B cell (primary cell): ENCODE measurements at regions not wholly inside any gene's neighbourhood (a gene's known extent, or its start where the extent isn't known, plus 50 kb on each side); places are given as distances from the start of the nearest gene placed in this dataset.

Experiments
- ATAC-seq: fragments of 200-7000 bp; cut with Tn5 transposase; one replicate; pipeline ENCODE4 v1.10.0; 2021; ENCODE audit warnings: low read depth, mild to moderate bottlenecking, moderate number of reproducible peaks, moderate library complexity
- CTCF ChIA-PET: fragments of 350-600 bp; sonication (Branson Sonifier 250); formaldehyde crosslinking; loops from one replicate; lab custom pipeline; 2021; ENCODE audit warnings: antibody characterized with exemption, inconsistent platforms; lab: Charles Lee
- POLR2A ChIA-PET: fragments of 350-600 bp; sonication (Branson Sonifier 250); formaldehyde crosslinking; loops from one replicate; lab custom pipeline; 2021; ENCODE audit warnings: antibody characterized with exemption; lab: Charles Lee
- DNase-seq: peaks from one replicate; pipeline ENCODE4 v3.0.0; 2013
- H2AFZ ChIP-seq: 2 replicates; pipeline ENCODE4 v1.6.1; 2012; ENCODE audit warnings: mild to moderate bottlenecking, low read depth, low read length; ENCODE audit not compliant: insufficient read depth, poor library complexity, severe bottlenecking
- H3K27ac ChIP-seq, 2 donors: 1 replicate in 1 of 2; 2 replicates in 1 of 2; pipeline ENCODE4 v1.5.1; 2012 to 2013; ENCODE audit warnings: low read length in 2 of 2, mild to moderate bottlenecking in 2 of 2, moderate library complexity in 1 of 2
- H3K27me3 ChIP-seq, 4 experiments: fragments of 200-600 bp in 1 of 4; sonication (generic) in 1 of 4; replicated peaks in 1 of 4; 1 replicate in 2 of 4; 2 replicates in 2 of 4; pipeline versions ENCODE4 v1.6.1 to v1.7.0; 2013 to 2016; ENCODE audit warnings: low read length in 3 of 4, mild to moderate bottlenecking in 2 of 4, mixed read lengths in 1 of 4, moderate library complexity in 1 of 4; ENCODE audit not compliant: insufficient read depth in 4 of 4, control insufficient read depth in 3 of 4; ENCODE audit errors: control extremely low read depth in 1 of 4
- H3K36me3 ChIP-seq, 2 experiments: replicated peaks in 1 of 2; 1 replicate in 1 of 2; 2 replicates in 1 of 2; pipeline versions ENCODE4 v1.6.1 to v1.7.1; 2013; ENCODE audit warnings: low read length in 1 of 2; ENCODE audit not compliant: insufficient read depth in 2 of 2, control insufficient read depth in 1 of 2; ENCODE audit errors: control extremely low read depth in 1 of 2, extremely low read depth in 1 of 2
- H3K4me1 ChIP-seq, 2 donors: fragments of 200-600 bp in 1 of 2; sonication (generic) in 1 of 2; 1 replicate in 1 of 2; 2 replicates in 1 of 2; pipeline versions ENCODE4 v1.5.1 to v1.6.1; 2013 to 2017; ENCODE audit warnings: low read length in 2 of 2; ENCODE audit not compliant: control insufficient read depth in 2 of 2, insufficient read depth in 2 of 2
- H3K4me2 ChIP-seq: replicated peaks from 2 replicates; pipeline ENCODE3; 2012; ENCODE audit warnings: mild to moderate bottlenecking, low read depth, low read length; ENCODE audit not compliant: poor library complexity, severe bottlenecking
- H3K4me3 ChIP-seq, 5 experiments: fragments of 200-600 bp in 1 of 5; sonication (generic) in 1 of 5; 1 replicate in 3 of 5; 2 replicates in 2 of 5; pipeline versions ENCODE4 v1.5.1 to v1.7.0; 2011 to 2016; ENCODE audit warnings: low read length in 4 of 5, mild to moderate bottlenecking in 4 of 5, low read depth in 2 of 5, control low read depth in 1 of 5, moderate library complexity in 1 of 5; ENCODE audit not compliant: insufficient read depth in 1 of 5; ENCODE audit errors: control extremely low read depth in 1 of 5, extremely low read depth in 1 of 5
- H3K79me2 ChIP-seq: fragments of 200-600 bp; sonication (generic); one replicate; pipeline ENCODE4 v1.6.0; 2016; ENCODE audit warnings: low read length; ENCODE audit not compliant: control insufficient read depth, insufficient read depth
- H3K9ac ChIP-seq: fragments of 200-600 bp; sonication (generic); 2 replicates; pipeline ENCODE4 v1.6.1; 2017; ENCODE audit warnings: mild to moderate bottlenecking, low read length, moderate library complexity
- H3K9me3 ChIP-seq, 3 donors: one replicate each; pipeline versions ENCODE4 v1.6.1 to v1.7.1; 2013; ENCODE audit warnings: low read length in 2 of 3; ENCODE audit not compliant: control insufficient read depth in 2 of 3, insufficient read depth in 1 of 3; ENCODE audit errors: control extremely low read depth in 1 of 3
- H4K20me1 ChIP-seq: 2 replicates; pipeline ENCODE4 v1.6.0; 2012; ENCODE audit warnings: mild to moderate bottlenecking, low read length; ENCODE audit not compliant: insufficient read depth, control insufficient read depth, poor library complexity, severe bottlenecking
- H3K27ac Mint-ChIP-seq: one replicate; pipeline ENCODE4 v1.8.0; 2021; ENCODE audit warnings: mixed read lengths
- H3K27me3 Mint-ChIP-seq: one replicate; pipeline ENCODE4 v1.8.0; 2021; ENCODE audit warnings: mixed read lengths
- H3K4me1 Mint-ChIP-seq: one replicate; pipeline ENCODE4 v1.8.0; 2021; ENCODE audit warnings: mixed read lengths
- H3K4me3 Mint-ChIP-seq: one replicate; pipeline ENCODE4 v1.8.0; 2021; ENCODE audit warnings: mixed read lengths
- H3K9me3 Mint-ChIP-seq: one replicate; pipeline ENCODE4 v1.8.0; 2022; ENCODE audit warnings: mixed read lengths; ENCODE audit not compliant: insufficient read depth
- EZH2 ChIP-seq: IDR thresholded peaks from 2 replicates; pipeline ENCODE4 v1.6.1; 2012; ENCODE audit warnings: borderline replicate concordance, low read depth, mild to moderate bottlenecking, moderate library complexity, low read length; ENCODE audit not compliant: insufficient read depth, poor library complexity, severe bottlenecking
- WGBS: methylation state at CpG from one replicate; pipeline ENCODE4 v1.1.5; 2013; ENCODE audit warnings: missing lambda C conversion rate; ENCODE audit not compliant: insufficient coverage; 5-methylcytosine and 5-hydroxymethylcytosine counted together
- intact Hi-C: fragments of 100-400 bp; cut with micrococcal nuclease; formaldehyde crosslinking; loops from one replicate; pipeline ENCODE4 v1.10.0; 2022
- TF ChIP-seq, protein P1 (sequence below): fragments of 200-600 bp; IDR thresholded peaks from one replicate; pipeline ENCODE4 v1.8.0; 2022; ENCODE audit warnings: antibody characterized with exemption, mild to moderate bottlenecking

DNA sequence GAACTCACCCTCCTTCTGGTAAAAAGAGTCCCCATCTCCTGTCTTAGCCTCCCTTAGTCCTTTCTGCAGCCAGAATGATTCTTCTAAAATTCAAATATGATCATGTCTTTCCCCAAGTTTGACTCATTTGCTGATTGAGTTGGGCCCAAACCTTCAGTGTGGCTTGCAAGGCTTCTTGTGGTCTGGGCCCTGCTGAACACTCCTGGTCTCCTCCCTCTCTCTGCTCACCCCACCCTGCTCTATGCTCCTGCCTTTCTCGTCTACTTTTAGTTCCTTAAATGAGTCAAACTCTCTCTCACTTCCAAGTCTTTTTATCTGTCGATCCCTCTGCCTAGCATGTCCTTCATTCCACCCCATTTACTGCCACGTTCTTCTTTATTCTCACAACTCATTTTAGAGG lies 72.6 kb downstream of the CCR1 start:
- H3K27ac Mint-ChIP-seq: no peak overlapping the region
- peaks cover 1% of the 10 kb centered on the region for H3K4me1 Mint-ChIP-seq
- Histone ChIP-seq H3K4me1 (no peaks in the 10 kb centered on the region), H3K36me3 (no peaks in the 10 kb centered on the region), H3K4me2 (no peak overlapping the region), H4K20me1 (no peaks in the 10 kb centered on the region), H3K9me3 (no peaks in the 10 kb centered on the region), H2AFZ (no peak overlapping the region), H3K4me3 (no peak overlapping the region), H3K27me3 (no peaks in the 10 kb centered on the region), H3K79me2 (no peaks in the 10 kb centered on the region), H3K9ac (no peak overlapping the region), H3K27ac (no peak overlapping the region)
- H3K4me3 Mint-ChIP-seq: no peak overlapping the region
- H3K27me3 Mint-ChIP-seq: no peaks in the 10 kb centered on the region
- TF ChIP-seq, protein P1, sequence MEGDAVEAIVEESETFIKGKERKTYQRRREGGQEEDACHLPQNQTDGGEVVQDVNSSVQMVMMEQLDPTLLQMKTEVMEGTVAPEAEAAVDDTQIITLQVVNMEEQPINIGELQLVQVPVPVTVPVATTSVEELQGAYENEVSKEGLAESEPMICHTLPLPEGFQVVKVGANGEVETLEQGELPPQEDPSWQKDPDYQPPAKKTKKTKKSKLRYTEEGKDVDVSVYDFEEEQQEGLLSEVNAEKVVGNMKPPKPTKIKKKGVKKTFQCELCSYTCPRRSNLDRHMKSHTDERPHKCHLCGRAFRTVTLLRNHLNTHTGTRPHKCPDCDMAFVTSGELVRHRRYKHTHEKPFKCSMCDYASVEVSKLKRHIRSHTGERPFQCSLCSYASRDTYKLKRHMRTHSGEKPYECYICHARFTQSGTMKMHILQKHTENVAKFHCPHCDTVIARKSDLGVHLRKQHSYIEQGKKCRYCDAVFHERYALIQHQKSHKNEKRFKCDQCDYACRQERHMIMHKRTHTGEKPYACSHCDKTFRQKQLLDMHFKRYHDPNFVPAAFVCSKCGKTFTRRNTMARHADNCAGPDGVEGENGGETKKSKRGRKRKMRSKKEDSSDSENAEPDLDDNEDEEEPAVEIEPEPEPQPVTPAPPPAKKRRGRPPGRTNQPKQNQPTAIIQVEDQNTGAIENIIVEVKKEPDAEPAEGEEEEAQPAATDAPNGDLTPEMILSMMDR: no peak
- no peak for TF ChIP-seq EZH2
- DNase-seq (no peak), ATAC-seq (no peak)
- WGBS: 57% methylated on average over 3 of the region's 3 CpGs
- ChIA-PET CTCF (no interaction called here), POLR2A (no interaction called here)
- intact Hi-C loops: no loop called here
- H3K9me3 Mint-ChIP-seq: no peaks in the 10 kb centered on the region

DNA sequence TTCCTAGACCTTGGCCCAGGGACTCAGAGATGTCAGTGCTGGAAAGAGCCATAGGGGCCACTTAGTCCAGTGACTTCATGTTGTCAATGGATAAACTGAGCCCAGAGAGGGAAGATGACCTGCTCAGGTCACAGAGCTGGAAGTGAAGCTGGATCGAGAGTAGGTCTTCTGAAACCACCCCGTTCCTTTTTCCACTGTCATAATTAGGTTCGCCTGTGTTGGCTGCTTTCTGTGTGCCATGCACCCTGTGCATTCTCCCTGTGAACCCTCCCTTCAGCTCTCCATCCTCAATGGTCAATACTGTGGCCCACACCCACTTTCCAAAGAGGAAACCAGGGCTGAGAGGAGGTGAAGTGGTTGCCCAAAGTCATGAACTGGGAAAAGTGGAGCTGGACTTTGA lies 74.8 kb downstream of the CCR1 start:
- ChIA-PET POLR2A (no interaction called here), CTCF (no interaction called here)
- peaks cover 10% of the 10 kb centered on the region for H3K4me1 Mint-ChIP-seq

More for the DNA sequence above, 74.8 kb downstream of the CCR1 start:
- no peak for DNase-seq
- no peak overlapping the region for H3K4me3 Mint-ChIP-seq
- TF ChIP-seq EZH2: no peak
- TF ChIP-seq, protein P1: no peak
- H3K4me2 ChIP-seq: no peak overlapping the region
- no peak overlapping the region for H3K4me3 ChIP-seq
- H3K79me2 ChIP-seq: no peaks in the 10 kb centered on the region
- H3K27me3 ChIP-seq: no peaks in the 10 kb centered on the region
- H4K20me1 ChIP-seq: no peaks in the 10 kb centered on the region
- H3K36me3 ChIP-seq: no peaks in the 10 kb centered on the region
- 88% methylated on average over 3 of the region's 3 CpGs for WGBS
- no peak overlapping the region for H3K27ac ChIP-seq
- no peak for ATAC-seq
- no peaks in the 10 kb centered on the region for H3K27me3 Mint-ChIP-seq
- H3K27ac Mint-ChIP-seq: no peak overlapping the region
- H3K9me3 Mint-ChIP-seq: no peaks in the 10 kb centered on the region
- H3K4me1 ChIP-seq: no peaks in the 10 kb centered on the region
- H2AFZ ChIP-seq: no peak overlapping the region
- intact Hi-C loops: no loop called here
- no peaks in the 10 kb centered on the region for H3K9me3 ChIP-seq
- H3K9ac ChIP-seq: no peak overlapping the region
